Ishikawa (cell line): ENCODE measurements at regions not wholly inside any gene's neighbourhood (a gene's known extent, or its start where the extent isn't known, plus 50 kb on each side); places are given as distances from the start of the nearest gene placed in this dataset.

Source experiments
- CEBPB ChIP-seq: IDR thresholded peaks from 2 replicates; pipeline ENCODE4 v1.6.1; 2012
- CREB1 ChIP-seq: IDR thresholded peaks from 2 replicates; pipeline ENCODE4 v1.6.1; 2012; ENCODE audit warnings: low read depth
- EGR1 ChIP-seq: IDR thresholded peaks from 2 replicates; pipeline ENCODE4 v1.6.1; 2012
- EP300 ChIP-seq: IDR thresholded peaks from 2 replicates; pipeline ENCODE4 v1.6.1; 2012; ENCODE audit warnings: borderline replicate concordance
- FOXM1 ChIP-seq: IDR thresholded peaks from 2 replicates; pipeline ENCODE4 v1.6.1; 2012; ENCODE audit warnings: low read depth, borderline replicate concordance
- NFIC ChIP-seq: IDR thresholded peaks from 2 replicates; pipeline ENCODE4 v1.6.1; 2012
- RAD21 ChIP-seq: IDR thresholded peaks from 2 replicates; pipeline ENCODE4 v1.6.1; 2012; ENCODE audit warnings: low read depth
- TAF1 ChIP-seq: IDR thresholded peaks from 2 replicates; pipeline ENCODE4 v1.6.1; 2012; ENCODE audit warnings: low read depth, mild to moderate bottlenecking
- TF ChIP-seq, protein P1 (sequence below): IDR thresholded peaks from 2 replicates; pipeline ENCODE4 v1.6.1; 2012; ENCODE audit warnings: low read depth, mild to moderate bottlenecking
- TF ChIP-seq, protein P2 (sequence below): IDR thresholded peaks from 2 replicates; pipeline ENCODE4 v1.6.1; 2012
- TF ChIP-seq, protein P3 (sequence below): IDR thresholded peaks from 2 replicates; pipeline ENCODE4 v1.6.1; 2012

DNA sequence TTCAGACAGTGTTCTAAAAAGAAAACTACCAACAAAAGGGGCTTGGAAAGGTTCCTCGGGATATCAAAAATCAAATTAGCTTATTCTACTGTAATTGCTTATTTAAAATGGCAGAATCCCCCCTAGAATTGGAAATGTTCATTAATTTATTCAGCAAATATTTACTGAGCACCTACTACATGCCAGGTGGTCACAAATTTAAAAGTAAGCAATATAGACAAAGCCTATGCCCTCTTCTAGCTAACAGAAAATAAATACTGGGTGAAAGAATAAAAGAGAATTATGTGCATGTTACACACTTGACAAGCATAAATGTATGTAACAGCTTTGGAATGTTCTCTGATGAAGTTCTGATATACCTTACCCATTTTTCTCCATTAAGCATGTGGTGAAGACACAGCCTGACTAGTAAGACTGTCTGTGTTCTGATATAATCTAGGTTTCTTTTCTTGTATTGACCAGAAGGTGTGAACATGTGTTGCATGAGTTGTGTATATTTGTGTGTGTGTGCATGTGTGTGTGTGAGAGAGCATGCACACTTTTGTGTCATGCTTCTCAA, 606.7 kb upstream of the CITED2 start:
- TF ChIP-seq, protein P1, sequence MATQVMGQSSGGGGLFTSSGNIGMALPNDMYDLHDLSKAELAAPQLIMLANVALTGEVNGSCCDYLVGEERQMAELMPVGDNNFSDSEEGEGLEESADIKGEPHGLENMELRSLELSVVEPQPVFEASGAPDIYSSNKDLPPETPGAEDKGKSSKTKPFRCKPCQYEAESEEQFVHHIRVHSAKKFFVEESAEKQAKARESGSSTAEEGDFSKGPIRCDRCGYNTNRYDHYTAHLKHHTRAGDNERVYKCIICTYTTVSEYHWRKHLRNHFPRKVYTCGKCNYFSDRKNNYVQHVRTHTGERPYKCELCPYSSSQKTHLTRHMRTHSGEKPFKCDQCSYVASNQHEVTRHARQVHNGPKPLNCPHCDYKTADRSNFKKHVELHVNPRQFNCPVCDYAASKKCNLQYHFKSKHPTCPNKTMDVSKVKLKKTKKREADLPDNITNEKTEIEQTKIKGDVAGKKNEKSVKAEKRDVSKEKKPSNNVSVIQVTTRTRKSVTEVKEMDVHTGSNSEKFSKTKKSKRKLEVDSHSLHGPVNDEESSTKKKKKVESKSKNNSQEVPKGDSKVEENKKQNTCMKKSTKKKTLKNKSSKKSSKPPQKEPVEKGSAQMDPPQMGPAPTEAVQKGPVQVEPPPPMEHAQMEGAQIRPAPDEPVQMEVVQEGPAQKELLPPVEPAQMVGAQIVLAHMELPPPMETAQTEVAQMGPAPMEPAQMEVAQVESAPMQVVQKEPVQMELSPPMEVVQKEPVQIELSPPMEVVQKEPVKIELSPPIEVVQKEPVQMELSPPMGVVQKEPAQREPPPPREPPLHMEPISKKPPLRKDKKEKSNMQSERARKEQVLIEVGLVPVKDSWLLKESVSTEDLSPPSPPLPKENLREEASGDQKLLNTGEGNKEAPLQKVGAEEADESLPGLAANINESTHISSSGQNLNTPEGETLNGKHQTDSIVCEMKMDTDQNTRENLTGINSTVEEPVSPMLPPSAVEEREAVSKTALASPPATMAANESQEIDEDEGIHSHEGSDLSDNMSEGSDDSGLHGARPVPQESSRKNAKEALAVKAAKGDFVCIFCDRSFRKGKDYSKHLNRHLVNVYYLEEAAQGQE, result no peak
- TF ChIP-seq RAD21 (no peak), EP300 (no peak), FOXM1 (no peak), CREB1 (no peak), EGR1 (no peak), TAF1 (no peak), NFIC (no peak), CEBPB (no peak)
- TF ChIP-seq, protein P2, sequence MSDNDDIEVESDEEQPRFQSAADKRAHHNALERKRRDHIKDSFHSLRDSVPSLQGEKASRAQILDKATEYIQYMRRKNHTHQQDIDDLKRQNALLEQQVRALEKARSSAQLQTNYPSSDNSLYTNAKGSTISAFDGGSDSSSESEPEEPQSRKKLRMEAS, result no peak
- TF ChIP-seq, protein P3, sequence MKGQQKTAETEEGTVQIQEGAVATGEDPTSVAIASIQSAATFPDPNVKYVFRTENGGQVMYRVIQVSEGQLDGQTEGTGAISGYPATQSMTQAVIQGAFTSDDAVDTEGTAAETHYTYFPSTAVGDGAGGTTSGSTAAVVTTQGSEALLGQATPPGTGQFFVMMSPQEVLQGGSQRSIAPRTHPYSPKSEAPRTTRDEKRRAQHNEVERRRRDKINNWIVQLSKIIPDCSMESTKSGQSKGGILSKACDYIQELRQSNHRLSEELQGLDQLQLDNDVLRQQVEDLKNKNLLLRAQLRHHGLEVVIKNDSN, result no peak
